ENCODE measurements at regions not wholly inside any gene's neighbourhood (a gene's known extent, or its start where the extent isn't known, plus 50 kb on each side); places are given as distances from the start of the nearest gene placed in this dataset.

DNA sequence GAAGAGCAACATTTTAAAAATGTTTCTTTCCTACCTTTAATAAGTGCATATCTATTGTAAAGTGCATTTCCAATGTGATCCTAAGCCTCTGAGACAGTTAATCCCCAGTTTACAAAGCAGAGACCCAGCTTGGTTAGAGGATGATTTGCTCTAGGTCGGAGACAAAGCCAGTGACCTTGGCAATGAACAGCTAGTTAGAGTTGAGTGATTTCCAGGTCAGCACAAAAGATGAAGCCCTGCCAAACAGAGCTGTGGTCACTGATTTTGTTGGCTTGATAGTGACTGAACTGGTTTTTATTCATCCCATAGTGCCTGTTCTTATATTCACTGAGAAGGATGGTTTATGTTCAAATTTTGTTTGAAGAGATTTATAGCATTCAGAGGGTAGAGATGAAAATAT, 56.6 kb upstream of the CD83 start:
- no peak for FAIRE-seq
- TF ChIP-seq, protein P1, sequence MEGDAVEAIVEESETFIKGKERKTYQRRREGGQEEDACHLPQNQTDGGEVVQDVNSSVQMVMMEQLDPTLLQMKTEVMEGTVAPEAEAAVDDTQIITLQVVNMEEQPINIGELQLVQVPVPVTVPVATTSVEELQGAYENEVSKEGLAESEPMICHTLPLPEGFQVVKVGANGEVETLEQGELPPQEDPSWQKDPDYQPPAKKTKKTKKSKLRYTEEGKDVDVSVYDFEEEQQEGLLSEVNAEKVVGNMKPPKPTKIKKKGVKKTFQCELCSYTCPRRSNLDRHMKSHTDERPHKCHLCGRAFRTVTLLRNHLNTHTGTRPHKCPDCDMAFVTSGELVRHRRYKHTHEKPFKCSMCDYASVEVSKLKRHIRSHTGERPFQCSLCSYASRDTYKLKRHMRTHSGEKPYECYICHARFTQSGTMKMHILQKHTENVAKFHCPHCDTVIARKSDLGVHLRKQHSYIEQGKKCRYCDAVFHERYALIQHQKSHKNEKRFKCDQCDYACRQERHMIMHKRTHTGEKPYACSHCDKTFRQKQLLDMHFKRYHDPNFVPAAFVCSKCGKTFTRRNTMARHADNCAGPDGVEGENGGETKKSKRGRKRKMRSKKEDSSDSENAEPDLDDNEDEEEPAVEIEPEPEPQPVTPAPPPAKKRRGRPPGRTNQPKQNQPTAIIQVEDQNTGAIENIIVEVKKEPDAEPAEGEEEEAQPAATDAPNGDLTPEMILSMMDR (IDR thresholded peaks at IDR 0.05; ENCODE audit: borderline replicate concordance, extremely low read depth, insufficient read depth) = no peak
- intact Hi-C loops (cut with DNase I) = loop anchor here (10.0 kb wide), 1 partner anchor 146 kb away; no protein-coding TSS in a partner anchor
- Histone ChIP-seq H3K36me3 (ENCODE audit: control insufficient read depth in 2 of 3, insufficient read depth in 3 of 3, low read length in 3 of 3) (no peaks in the 10 kb centered on the region), H3K27me3 (ENCODE audit: control insufficient read depth, insufficient read depth, low read length) (no peaks in the 10 kb centered on the region), H3K9me3 (ENCODE audit: control insufficient read depth in 2 of 3, insufficient read depth in 1 of 3, low read length in 3 of 3) (no peaks in the 10 kb centered on the region), H3K9ac (ENCODE audit: low read length in 3 of 3) (no peak overlapping the region), H3K4me3 (ENCODE audit: low read length in 3 of 3) (no peak overlapping the region), H3K4me1 (ENCODE audit: control insufficient read depth in 2 of 3, insufficient read depth in 2 of 3, low read depth in 1 of 3, low read length in 3 of 3) (peaks cover 0 to 3% (median 0%) of the 10 kb centered on the region in 3 donors), H3K27ac (ENCODE audit: low read depth in 2 of 2, low read length in 2 of 2) (no peak overlapping the region)
- DNase-seq = no peak

DNA sequence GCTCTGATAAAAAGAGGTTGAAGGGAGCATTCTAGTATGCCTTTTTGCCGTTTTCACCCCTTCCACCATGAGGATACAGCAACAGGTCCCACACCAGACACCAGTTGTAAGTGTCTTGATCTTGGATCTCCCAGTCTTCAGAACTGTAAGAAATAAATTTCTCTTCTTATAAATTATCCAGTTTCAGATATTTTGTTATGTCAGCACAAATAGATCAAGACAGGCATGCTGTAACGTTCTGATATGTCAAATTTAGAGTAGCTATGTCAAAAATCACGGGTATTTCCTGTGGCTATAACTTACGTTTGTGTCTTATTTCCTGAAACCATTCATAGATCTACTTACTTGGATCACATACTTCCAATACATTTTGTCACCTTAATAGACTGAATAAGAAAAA, 55.9 kb upstream of the CD83 start:
- intact Hi-C loops (cut with DNase I) = loop anchor here (10.0 kb wide), 1 partner anchor 147 kb away; no protein-coding TSS in a partner anchor
- no peak for FAIRE-seq
- no peaks in the 10 kb centered on the region for H3K27me3 ChIP-seq (ENCODE audit: control insufficient read depth, insufficient read depth, low read length)

DNA sequence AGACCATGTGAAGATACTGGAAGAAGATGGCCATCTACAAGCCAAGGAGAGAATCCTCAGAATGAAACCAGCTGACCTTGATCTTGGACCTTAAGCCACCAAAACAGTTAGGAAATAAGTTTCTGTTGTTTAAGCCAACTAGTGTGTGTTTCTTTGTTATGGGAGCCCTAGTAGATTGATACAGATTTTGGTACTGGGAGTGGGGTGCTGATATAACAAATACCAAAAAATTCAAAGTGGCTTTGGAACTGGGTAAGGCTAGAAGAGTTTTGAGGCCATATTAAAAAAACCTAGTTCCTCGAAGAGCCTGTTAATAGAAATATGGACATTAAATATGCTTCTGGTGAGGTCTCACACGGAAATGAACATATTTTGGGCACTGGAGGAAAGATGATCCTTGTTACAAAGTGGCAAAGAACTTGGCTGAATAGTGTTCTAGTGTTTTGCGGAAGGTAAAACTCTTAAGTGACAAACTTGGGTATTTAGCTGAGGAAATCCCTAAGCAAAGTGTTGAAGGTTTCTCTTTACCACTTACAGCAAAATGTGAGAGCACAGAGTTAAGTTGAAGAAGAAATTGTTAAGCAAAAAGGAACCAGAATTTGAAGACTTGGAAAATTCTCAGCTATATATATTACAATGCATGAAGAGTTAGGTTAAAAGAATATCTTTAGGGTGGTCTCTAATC, 55.1 kb upstream of the CD83 start:
- intact Hi-C loops (cut with DNase I) = loop anchor here (10.0 kb wide), 1 partner anchor 148 kb away; no protein-coding TSS in a partner anchor
- no peak overlapping the region for H3K9ac ChIP-seq (ENCODE audit: low read length in 3 of 3)
- no peaks in the 10 kb centered on the region for H3K9me3 ChIP-seq (ENCODE audit: control insufficient read depth in 2 of 3, insufficient read depth in 1 of 3, low read length in 3 of 3)
- DNase-seq = no peak
- FAIRE-seq = no peak
- H3K36me3 ChIP-seq (ENCODE audit: control insufficient read depth in 2 of 3, insufficient read depth in 3 of 3, low read length in 3 of 3) = no peaks in the 10 kb centered on the region
- TF ChIP-seq, protein P1 (IDR thresholded peaks at IDR 0.05; ENCODE audit: borderline replicate concordance, extremely low read depth, insufficient read depth) = no peak
- H3K27me3 ChIP-seq (ENCODE audit: control insufficient read depth, insufficient read depth, low read length) = no peaks in the 10 kb centered on the region
- peaks cover 0 to 3% (median 0%) of the 10 kb centered on the region in 3 donors for H3K4me1 ChIP-seq (ENCODE audit: control insufficient read depth in 2 of 3, insufficient read depth in 2 of 3, low read depth in 1 of 3, low read length in 3 of 3)
- no peak overlapping the region for H3K27ac ChIP-seq (ENCODE audit: low read depth in 2 of 2, low read length in 2 of 2)
- H3K4me3 ChIP-seq (ENCODE audit: low read length in 3 of 3) = no peak overlapping the region

More for the DNA sequence above, 55.9 kb upstream of the CD83 start:
- Histone ChIP-seq H3K27ac (ENCODE audit: low read depth in 2 of 2, low read length in 2 of 2) (no peak overlapping the region), H3K4me1 (ENCODE audit: control insufficient read depth in 2 of 3, insufficient read depth in 2 of 3, low read depth in 1 of 3, low read length in 3 of 3) (peaks cover 0 to 3% (median 0%) of the 10 kb centered on the region in 3 donors), H3K36me3 (ENCODE audit: control insufficient read depth in 2 of 3, insufficient read depth in 3 of 3, low read length in 3 of 3) (no peaks in the 10 kb centered on the region), H3K9me3 (ENCODE audit: control insufficient read depth in 2 of 3, insufficient read depth in 1 of 3, low read length in 3 of 3) (no peaks in the 10 kb centered on the region), H3K9ac (ENCODE audit: low read length in 3 of 3) (no peak overlapping the region), H3K4me3 (ENCODE audit: low read length in 3 of 3) (no peak overlapping the region)
- TF ChIP-seq, protein P1 (IDR thresholded peaks at IDR 0.05; ENCODE audit: borderline replicate concordance, extremely low read depth, insufficient read depth) = no peak
- no peak for DNase-seq

Measured in kidney (tissue), 13 donors.